Large intestine (tissue), 3 donors: ENCODE measurements at regions not wholly inside any gene's neighbourhood (a gene's known extent, or its start where the extent isn't known, plus 50 kb on each side); places are given as distances from the start of the nearest gene placed in this dataset.

ENCODE experiments used
- DNase-seq, 2 donors: peaks; one replicate each; pipeline versions ENCODE4 v3.0.0 to v3.0.0-alpha.2; 2013
- H3K27ac ChIP-seq: one replicate; pipeline ENCODE4 v1.5.1; 2013; ENCODE audit warnings: low read length
- H3K27me3 ChIP-seq: 2 replicates; pipeline ENCODE4 v1.6.1; 2013; ENCODE audit warnings: low read length; ENCODE audit not compliant: control insufficient read depth, insufficient read depth
- H3K36me3 ChIP-seq: 2 replicates; pipeline ENCODE4 v1.6.1; 2013; ENCODE audit warnings: low read length; ENCODE audit not compliant: control insufficient read depth, insufficient read depth
- H3K4me1 ChIP-seq: one replicate; pipeline ENCODE4 v1.6.1; 2013; ENCODE audit warnings: low read length; ENCODE audit not compliant: control insufficient read depth, insufficient read depth
- H3K4me3 ChIP-seq: one replicate; pipeline ENCODE4 v1.5.1; 2013; ENCODE audit warnings: low read length
- H3K9me3 ChIP-seq: one replicate; pipeline ENCODE4 v1.6.1; 2013; ENCODE audit warnings: mild to moderate bottlenecking, low read depth, low read length, moderate library complexity; ENCODE audit not compliant: control insufficient read depth
- WGBS: methylation state at CpG from one replicate; pipeline ENCODE4 v1.1.5; 2013; ENCODE audit warnings: low lambda C conversion rate; ENCODE audit not compliant: insufficient coverage; 5-methylcytosine and 5-hydroxymethylcytosine counted together

DNA sequence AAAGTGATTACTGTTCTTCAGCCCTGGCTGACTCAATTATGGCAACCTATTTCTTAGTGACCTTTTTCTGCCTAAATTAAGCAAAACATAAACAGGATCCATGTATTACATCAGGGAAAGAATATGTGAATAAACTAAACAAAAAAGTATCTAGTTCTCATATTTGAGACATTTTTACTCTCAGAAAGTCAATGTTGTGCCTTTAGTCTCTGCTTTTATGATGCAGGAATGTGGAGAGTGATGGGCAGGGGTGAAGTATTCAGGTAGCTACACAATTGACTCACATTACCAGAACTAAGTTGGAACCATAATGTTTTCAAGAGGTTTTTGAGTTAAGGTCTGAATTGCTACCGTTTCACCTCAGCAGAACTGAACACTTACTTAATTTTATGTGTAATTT is 462.7 kb upstream of the CXADR start:
- DNase-seq: no peak
- WGBS: 40% methylated on average over 1 of the region's 1 CpG
- Histone ChIP-seq H3K9me3 (no peaks in the 10 kb centered on the region), H3K4me1 (no peaks in the 10 kb centered on the region), H3K4me3 (no peak overlapping the region), H3K27me3 (no peaks in the 10 kb centered on the region), H3K36me3 (no peaks in the 10 kb centered on the region), H3K27ac (no peak overlapping the region)

GRCh38 chr21:17050646-17051045 is 462.2 kb upstream of the CXADR start:
- no peaks in the 10 kb centered on the region for H3K27me3 ChIP-seq
- H3K36me3 ChIP-seq: no peaks in the 10 kb centered on the region
- no peak overlapping the region for H3K4me3 ChIP-seq
- no peak for DNase-seq
- no peaks in the 10 kb centered on the region for H3K4me1 ChIP-seq
- H3K27ac ChIP-seq: no peak overlapping the region
- no peaks in the 10 kb centered on the region for H3K9me3 ChIP-seq
- WGBS: 78% methylated on average over 1 of the region's 2 CpGs

DNA sequence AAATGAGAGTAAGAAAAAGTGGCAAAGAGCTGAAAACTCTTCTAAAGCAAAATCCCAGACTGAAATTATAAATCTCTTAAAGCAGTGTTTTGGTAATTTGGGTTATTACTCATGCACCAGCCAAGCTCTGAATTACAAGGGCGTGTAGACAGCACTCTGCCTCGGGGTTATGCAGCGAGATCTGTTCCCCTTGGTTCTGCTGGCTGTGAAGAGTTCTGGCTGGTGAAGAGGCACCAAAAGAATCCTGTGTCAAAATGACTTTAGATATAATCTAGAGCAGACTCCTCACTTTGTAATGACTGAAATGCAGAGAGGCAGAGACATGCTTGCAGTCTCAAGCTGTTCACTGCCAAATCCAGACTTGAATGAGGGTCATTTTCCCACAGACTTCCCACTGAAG is 461.8 kb upstream of the CXADR start:
- Histone ChIP-seq H3K9me3 (no peaks in the 10 kb centered on the region), H3K27ac (no peak overlapping the region), H3K4me3 (no peak overlapping the region), H3K4me1 (no peaks in the 10 kb centered on the region), H3K27me3 (no peaks in the 10 kb centered on the region), H3K36me3 (no peaks in the 10 kb centered on the region)
- no CpG with 5 or more reads among the region's 3 CpGs for WGBS
- no peak for DNase-seq

DNA sequence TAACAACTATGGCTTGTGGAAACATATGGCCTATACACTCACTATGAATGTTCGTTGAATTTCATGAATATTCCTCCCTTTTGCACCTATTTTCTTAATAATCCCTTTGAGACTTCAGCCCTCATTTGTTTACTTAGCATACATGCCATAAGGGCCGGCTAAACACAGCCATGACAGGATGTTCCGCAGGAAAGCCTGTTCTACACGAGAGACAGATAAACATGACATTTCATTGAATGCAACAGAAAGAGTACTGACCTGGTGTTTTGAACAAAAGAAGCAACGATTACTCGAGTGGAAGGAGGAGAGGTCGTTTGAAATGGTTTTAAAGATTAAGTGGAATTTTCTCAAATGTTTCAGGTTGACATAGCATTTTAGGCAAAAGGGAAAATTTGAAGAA is 459.5 kb upstream of the CXADR start:
- 49% methylated on average over 4 of the region's 7 CpGs for WGBS

DNA sequence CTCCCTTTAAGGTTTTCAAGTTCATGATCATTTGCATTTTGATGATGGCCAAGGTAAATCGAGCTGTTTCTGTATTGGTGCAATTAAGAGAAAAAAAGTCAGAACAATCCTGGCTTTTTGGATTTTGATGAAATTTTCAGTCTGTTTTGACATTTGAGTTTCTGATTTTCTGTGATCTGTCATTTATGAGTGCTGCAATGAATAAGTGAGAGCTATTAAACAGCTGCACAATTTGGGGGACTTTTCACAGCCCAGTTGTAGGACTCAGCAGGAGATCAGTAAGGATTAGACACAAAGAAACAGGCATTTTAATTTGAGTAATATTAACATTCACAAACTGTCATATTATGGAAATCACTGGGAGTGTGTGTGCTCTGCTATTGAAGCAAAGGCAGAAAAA is 452.9 kb upstream of the CXADR start:
- WGBS: 63% methylated on average over 1 of the region's 1 CpG
- no peaks in the 10 kb centered on the region for H3K9me3 ChIP-seq

More for the DNA sequence above, 459.5 kb upstream of the CXADR start:
- H3K4me3 ChIP-seq: no peak overlapping the region
- no peaks in the 10 kb centered on the region for H3K4me1 ChIP-seq
- DNase-seq: no peak
- no peaks in the 10 kb centered on the region for H3K27me3 ChIP-seq
- H3K27ac ChIP-seq: no peak overlapping the region
- H3K9me3 ChIP-seq: no peaks in the 10 kb centered on the region
- no peaks in the 10 kb centered on the region for H3K36me3 ChIP-seq

GRCh38 chr21:17066006-17066405 is 446.8 kb upstream of the CXADR start:
- no peaks in the 10 kb centered on the region for H3K36me3 ChIP-seq
- H3K9me3 ChIP-seq: no peaks in the 10 kb centered on the region
- H3K4me3 ChIP-seq: no peak overlapping the region
- no peak overlapping the region for H3K27ac ChIP-seq
- H3K27me3 ChIP-seq: no peaks in the 10 kb centered on the region
- H3K4me1 ChIP-seq: no peaks in the 10 kb centered on the region
- DNase-seq: no peak

More for the DNA sequence above, 452.9 kb upstream of the CXADR start:
- H3K27ac ChIP-seq: no peak overlapping the region
- H3K36me3 ChIP-seq: no peaks in the 10 kb centered on the region
- H3K4me3 ChIP-seq: no peak overlapping the region
- H3K4me1 ChIP-seq: no peaks in the 10 kb centered on the region
- no peak for DNase-seq
- no peaks in the 10 kb centered on the region for H3K27me3 ChIP-seq

DNA sequence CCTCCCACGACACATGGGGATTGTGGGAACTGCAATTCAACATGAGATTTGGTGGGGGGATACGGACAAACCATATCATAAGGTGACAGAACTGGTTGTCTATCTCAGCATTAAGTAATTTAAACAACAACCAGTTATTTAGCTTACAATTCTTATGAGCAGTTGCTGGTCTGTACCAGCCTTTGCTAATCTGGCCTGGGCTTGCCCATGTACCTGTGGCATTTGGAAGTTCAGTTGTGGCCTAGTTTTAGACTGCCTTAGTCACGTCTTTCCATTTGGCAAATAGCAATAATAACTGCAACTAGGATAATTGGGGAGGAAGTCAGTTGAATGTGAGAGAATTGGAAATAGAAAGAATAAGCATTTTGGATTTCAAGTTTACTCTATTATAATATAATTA is 441.8 kb upstream of the CXADR start:
- Histone ChIP-seq H3K4me3 (no peak overlapping the region), H3K27ac (no peak overlapping the region), H3K9me3 (no peaks in the 10 kb centered on the region), H3K4me1 (no peaks in the 10 kb centered on the region), H3K36me3 (no peaks in the 10 kb centered on the region), H3K27me3 (no peaks in the 10 kb centered on the region)
- no peak for DNase-seq
- WGBS: 80% methylated on average over 1 of the region's 3 CpGs

DNA sequence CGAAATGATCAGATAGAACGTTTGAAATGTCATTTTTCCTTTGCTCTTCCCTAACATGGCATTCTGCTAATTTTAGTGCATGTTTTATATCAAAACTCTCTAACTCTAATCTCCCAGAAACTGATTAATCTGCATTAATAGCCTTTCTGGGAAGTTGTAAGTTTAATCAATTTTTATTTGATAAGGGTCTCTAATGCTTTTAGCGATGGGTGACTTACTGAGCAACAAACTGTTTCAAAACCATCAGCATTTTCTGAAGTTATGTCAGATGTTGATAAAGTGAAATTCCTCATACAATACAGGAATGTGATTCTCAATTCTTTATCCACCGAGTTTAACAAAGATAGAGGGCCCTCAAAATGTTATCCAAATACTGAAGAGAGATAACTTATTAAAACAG is 431.6 kb upstream of the CXADR start:
- WGBS: 96% methylated on average over 3 of the region's 4 CpGs
- no peaks in the 10 kb centered on the region for H3K4me1 ChIP-seq

GRCh38 chr21:17082843-17083483 is 429.9 kb upstream of the CXADR start:
- WGBS: no CpG with 5 or more reads among the region's 4 CpGs
- H3K27me3 ChIP-seq: no peaks in the 10 kb centered on the region

More for the DNA sequence above, 431.6 kb upstream of the CXADR start:
- DNase-seq: no peak
- no peak overlapping the region for H3K4me3 ChIP-seq
- H3K36me3 ChIP-seq: no peaks in the 10 kb centered on the region
- H3K27ac ChIP-seq: no peak overlapping the region
- H3K27me3 ChIP-seq: no peaks in the 10 kb centered on the region
- H3K9me3 ChIP-seq: no peaks in the 10 kb centered on the region

GRCh38 chr21:17085707-17086106 is 427.1 kb upstream of the CXADR start:
- Histone ChIP-seq H3K4me1 (no peaks in the 10 kb centered on the region), H3K27ac (no peak overlapping the region), H3K4me3 (no peak overlapping the region), H3K27me3 (no peaks in the 10 kb centered on the region), H3K9me3 (no peaks in the 10 kb centered on the region), H3K36me3 (no peaks in the 10 kb centered on the region)
- no peak for DNase-seq
- WGBS: 80% methylated on average over 1 of the region's 1 CpG

More at GRCh38 chr21:17082843-17083483, 429.9 kb upstream of the CXADR start:
- Histone ChIP-seq H3K36me3 (no peaks in the 10 kb centered on the region), H3K4me1 (no peaks in the 10 kb centered on the region), H3K27ac (no peak overlapping the region), H3K9me3 (no peaks in the 10 kb centered on the region), H3K4me3 (no peak overlapping the region)
- no peak for DNase-seq

DNA sequence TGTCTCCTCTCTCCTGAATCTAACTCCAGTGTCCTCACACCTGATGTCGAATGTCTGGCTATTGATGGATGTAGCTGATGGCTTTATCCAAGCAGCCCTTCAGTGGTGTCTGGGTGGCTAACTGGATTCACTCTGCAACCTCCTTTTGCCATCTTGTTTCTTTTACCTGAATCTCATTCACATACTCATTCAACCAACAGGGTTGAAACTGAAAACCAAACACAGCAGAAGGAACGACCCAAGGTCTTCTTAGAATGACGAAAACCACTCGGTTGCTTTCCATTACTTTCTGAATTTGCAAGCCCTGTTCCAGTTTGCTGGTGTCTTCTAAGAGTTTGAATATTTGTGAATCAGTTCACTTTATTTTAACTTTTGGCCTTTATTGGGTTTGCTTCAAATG is 424.3 kb upstream of the CXADR start:
- Histone ChIP-seq H3K4me1 (no peaks in the 10 kb centered on the region), H3K9me3 (no peaks in the 10 kb centered on the region), H3K27me3 (no peaks in the 10 kb centered on the region), H3K36me3 (no peaks in the 10 kb centered on the region), H3K4me3 (no peak overlapping the region), H3K27ac (no peak overlapping the region)
- 100% methylated on average over 1 of the region's 4 CpGs for WGBS
- no peak for DNase-seq
